ENCODE measurements at regions not wholly inside any gene's neighbourhood (a gene's known extent, or its start where the extent isn't known, plus 50 kb on each side); places are given as distances from the start of the nearest gene placed in this dataset.

DNA sequence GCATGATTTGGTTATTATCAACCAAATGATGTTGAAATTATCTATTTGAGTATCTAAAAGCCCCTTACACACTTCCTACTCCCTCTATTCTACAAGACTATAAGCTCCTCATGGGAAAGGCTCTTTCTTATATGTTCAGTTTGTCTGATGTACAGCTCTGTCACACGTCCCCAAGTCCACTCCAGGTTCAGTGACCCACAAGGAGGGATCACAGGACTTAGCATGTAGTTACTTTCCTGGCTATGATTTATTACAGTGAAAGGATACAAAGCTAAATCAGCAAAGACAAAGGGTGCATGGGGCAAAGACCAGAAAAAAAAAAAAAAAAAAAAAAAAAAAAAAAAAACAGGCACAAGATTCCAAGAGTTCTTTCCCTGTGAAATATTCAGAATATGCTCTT lies 125.6 kb upstream of the TMEM106B start:
- no peak for DNase-seq

DNA sequence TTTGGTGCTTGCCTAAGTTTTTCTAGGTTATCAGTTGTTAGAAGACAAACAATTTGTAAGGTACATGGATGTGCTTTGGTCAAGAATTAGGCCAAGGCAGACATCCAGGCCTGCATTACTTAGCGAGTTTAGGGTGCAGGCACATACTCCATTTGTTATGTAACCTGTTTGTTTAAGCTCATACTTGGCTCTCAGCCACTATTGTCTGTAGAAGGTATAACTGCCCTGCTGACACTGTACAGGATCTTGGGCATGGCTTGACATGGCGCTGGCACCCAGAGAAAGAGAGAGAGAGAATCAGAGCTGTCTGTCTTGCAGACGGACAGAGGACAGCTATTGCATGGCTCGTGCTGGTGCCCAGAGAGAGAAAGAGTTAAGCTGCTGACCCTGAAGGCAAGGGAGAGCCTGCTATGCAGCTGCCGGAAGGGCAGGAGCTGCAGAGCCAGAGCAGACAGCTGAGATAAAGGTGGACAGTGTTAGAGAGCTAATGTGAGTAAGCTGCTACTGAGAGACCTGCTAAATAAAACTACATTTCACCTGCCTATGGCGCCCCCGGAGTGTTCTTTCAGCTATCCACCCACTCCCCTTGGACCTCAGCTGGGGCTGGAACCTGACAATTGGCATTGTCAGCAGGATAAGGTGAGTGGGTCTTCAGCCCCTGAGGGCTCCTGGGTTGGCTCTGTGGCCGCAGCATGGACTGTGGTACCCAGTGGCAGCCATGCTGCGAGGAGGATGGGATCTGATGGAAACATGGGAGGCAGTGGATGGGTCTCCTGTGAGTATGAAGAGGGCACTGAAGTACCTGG lies 120.9 kb upstream of the TMEM106B start:
- no peak for DNase-seq

DNA sequence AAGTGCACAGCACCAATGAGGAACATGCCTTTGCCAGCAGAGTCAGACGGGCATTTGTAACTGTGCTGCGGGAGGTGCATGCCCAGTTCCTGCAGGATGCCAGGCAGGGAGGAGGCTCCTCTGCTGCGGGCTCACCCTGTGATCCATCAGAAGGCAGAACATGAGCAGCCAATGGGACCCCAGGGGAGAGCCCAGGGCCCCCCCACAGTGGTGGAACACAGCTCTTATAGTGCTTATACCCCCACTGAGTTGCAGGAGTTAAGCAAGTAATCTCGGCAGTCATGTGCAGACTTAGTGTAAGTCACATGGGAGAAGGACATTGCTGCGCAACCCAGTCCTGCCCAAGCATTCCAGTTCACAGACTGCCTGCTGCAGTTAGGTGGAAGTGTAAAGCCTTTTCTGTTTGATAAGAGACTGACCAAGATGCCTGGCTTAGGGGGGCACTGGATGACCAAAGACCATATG lies 120.3 kb upstream of the TMEM106B start:
- DNase-seq: no peak

- no peak for DNase-seq
Measured at GRCh38 chr7:12091231-12091630, 119.9 kb upstream of the TMEM106B start.

GRCh38 chr7:12092499-12093130 lies 118.5 kb upstream of the TMEM106B start:
- DNase-seq: no peak

DNA sequence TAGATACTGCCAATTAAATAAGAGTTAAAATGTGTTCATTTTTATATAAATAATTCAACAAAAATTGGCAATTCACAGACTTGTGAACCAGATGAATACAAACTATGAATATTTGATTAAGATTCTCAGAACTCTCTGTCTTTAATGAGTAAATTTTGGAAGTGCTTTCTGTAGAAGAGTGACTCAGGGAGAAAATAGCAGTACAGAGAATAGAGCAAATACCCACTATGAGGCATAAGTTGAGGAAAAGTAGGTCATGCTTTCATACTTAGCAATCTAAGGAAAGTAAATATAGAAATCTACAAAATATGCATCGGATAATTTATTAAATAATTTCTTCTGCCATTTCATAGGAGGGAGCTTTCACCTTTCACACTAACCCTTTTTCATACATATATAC lies 117.7 kb upstream of the TMEM106B start:
- DNase-seq: no peak

- no peak for DNase-seq
Measured at GRCh38 chr7:12094365-12094921, 116.7 kb upstream of the TMEM106B start.

DNA sequence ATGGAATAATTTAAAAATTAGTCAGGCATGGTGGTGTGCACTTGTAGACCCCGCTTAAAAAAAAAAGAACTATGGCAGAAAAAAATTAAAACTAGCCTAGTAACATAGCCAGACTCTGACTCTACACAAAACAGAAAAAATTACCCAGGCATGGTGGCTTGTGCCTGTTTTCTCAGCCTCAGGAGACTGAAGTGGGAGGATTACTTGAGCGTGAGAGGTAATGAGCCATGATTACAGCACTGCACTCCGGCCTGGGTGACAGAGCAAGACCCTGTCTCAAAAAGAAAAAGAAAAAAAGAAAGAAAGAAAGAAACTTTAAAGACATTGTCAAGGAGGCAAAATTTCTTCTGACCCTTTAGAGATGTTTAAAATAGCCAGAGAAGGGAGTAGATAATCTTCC lies 109.0 kb upstream of the TMEM106B start:
- DNase-seq: no peak

DNA sequence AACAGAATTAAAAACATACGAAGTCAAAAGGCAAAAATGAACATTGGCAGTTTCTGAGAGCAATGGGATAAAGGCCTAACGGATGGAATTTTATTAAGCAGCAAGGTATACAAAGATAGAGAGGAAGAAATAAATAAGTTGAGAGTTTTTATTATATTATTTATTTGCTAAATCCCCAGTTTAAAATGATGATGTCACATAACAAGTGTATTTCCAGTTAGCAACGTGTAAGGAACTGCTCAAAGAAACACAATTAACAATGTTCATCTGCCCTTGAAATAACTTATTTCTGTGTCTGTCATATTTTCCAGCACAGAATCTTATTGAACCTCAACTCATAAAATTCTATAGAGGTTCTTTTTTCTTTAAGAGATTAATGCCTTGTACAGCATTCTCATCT lies 108.6 kb upstream of the TMEM106B start:
- DNase-seq: no peak

DNA sequence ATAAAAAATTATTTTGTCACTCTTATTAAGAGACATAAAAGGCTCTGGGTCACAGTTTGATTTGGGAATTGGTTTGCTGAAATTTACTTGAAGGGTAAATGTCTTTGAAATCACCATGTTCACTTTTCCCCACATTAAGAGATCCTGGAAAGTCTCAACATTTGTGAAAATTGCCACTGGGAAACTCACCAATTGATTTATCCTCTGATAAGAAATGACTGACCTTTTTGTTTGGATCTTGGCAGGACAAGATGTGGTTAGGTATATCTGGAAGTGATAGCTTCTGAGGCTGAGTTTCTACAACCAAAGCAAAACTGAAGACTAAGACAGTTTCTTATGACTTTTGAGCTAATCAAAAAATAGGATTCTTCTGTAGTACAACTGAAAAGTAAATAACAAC lies 107.1 kb upstream of the TMEM106B start:
- no peak for DNase-seq

- no peak for DNase-seq
Measured at GRCh38 chr7:12107381-12107780, 103.7 kb upstream of the TMEM106B start.

DNA sequence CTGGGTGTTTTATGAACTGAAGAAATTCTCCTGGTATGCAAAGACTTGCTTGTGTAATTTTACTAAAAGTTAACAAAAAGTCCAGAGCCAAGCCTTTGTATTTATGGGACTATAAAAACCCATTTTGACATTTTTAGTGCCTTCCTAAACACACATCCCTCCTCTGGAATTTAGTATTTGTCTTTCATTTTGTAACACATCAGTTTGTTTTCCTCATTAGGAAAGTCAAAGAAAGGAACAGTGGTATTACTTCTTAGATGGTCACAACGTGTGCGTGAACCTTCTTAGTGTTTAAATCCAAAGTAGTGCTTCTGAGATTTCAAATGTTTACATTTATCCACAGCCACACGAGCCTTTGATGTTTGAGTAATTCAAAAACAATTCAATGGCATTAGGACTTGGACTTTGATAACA lies 103.2 kb upstream of the TMEM106B start:
- DNase-seq: no peak

DNA sequence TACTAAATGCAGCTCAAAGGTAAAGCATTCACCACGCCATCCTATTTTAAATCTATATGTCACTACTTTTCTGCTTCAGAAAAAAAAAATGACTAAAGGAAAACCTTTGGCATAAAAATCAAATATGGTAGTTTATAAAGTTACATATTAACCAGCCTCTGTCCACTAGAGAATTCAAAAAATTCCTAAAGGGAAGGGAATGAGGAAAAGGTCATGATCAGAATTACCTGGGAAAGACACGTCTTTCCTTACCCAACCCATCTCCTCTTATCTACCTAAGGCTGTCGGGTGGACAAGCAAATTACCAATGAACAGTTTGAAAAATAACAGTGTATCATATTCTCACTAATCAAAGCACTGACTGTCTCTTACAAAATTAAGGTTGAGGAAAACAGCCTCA lies 100.7 kb upstream of the TMEM106B start:
- no peak for DNase-seq

DNA sequence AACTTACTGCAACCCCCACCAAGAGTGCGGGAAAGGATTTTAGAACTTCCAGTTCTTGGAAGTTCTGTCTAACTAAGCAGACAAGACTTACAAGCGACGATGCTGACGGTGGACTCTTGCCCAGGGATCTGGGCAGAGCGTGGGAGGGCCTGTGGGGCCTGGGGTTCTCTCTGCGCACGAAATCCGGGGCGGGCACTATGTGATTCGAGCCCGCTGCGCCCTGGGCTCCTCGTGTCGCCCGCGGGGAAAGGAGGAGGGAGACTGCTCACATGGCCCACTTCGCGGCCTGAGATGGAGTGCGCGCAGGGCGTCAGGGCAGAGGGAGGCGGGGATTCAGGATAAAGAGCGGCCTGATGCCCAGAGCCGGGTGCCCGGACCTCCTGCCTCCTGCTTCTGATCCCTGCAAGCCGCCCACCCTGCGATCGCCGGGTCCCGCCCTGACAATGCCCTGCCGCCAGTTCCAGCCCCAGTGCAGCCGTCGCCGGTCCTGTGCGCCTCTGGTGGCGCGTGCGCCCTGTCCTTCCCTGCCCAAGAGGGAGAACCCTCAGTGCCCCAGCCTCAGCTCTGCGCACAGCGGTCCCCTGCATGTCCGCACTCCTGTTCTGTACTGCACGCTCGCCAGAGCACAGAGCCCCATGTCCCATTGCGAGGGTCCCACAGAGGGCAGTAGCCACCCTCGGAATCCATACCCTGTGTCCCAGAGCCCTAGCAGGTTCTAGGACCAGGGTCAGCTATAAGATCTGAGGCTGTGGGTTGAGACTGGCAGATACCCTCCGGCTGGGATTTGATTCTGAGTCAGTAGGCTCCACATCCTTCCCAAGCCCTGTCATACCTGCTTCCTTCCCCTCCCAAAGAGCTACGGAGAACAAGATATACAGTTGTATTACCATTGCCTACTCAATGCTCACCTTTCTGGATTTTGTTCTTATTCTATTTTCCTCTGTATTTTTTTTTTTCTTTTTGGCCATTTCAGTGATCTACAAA lies 99.4 kb upstream of the TMEM106B start:
- DNase-seq: peak; percentile 2 to 4

DNA sequence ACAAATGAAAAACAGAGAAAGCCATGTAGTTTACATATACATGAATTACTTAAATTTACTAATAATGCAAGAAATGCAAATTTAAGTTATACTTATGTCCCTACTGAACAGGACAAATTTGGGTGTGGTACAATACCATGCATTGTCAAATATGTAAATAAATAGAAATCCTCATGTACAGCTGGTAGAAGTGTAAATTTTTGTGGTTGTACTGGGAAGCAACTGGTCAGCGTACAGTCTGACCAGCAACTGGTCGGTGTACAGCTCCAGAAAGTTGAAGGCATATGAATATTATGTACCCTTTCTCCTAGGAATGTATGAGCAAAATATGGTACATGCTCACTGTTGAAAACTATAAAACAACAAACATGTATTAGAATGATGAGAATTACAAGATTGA lies 93.9 kb upstream of the TMEM106B start:
- no peak for DNase-seq

GRCh38 chr7:12119620-12120303 lies 91.3 kb upstream of the TMEM106B start:
- no peak for DNase-seq

DNA sequence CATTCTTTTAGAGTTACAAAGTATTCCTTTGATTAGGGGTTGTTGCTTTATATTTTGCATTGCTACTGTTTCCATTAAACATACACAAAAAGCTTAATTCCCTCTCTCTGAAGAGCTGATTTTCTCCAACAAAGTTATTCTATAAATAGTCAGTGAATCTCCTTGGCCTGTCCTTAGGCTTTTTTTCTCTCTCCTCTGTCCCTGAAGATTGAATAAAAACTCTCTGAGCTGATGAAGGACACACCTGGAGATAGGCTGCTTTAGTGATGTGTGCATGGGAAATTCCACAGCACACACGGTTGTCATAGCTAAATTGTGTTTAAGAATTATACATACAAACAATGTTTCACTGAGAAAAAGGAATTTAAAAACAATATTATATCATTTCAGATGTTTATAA lies 90.5 kb upstream of the TMEM106B start:
- DNase-seq: no peak

GRCh38 chr7:12123172-12123571 lies 87.9 kb upstream of the TMEM106B start:
- no peak for DNase-seq

GRCh38 chr7:12124028-12124427 lies 87.1 kb upstream of the TMEM106B start:
- DNase-seq: no peak

- no peak for DNase-seq
Measured at GRCh38 chr7:12127455-12127854, 83.6 kb upstream of the TMEM106B start.

- DNase-seq: no peak
Measured at GRCh38 chr7:12130609-12131008, 80.5 kb upstream of the TMEM106B start.

DNA sequence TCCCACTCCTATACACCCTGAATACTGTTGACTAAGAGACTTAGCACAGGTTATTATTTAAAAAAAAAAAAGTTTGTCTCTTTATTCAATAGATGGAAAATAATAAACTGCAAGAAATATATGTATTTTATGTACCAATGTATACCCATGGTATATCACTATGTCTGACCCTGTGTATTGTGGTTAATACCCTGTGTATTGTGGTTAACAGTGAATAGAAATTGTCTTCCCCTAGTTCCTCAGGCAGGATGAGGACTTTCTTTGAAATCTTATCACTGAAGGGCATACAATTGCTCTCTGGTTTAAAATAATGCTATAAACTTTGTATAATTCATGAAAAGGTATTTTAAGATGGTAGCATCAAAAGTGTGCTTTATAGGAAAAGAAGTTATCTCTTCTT lies 80.0 kb upstream of the TMEM106B start:
- DNase-seq: no peak

Data from stimulated activated CD4-positive, alpha-beta T cell treated with anti-CD3 and anti-CD28 coated beads, Interleukin-2, amount 100 ng/mL, for 48 hours (primary cell).